ENCODE measurements at regions not wholly inside any gene's neighbourhood (a gene's known extent, or its start where the extent isn't known, plus 50 kb on each side); places are given as distances from the start of the nearest gene placed in this dataset.

DNA sequence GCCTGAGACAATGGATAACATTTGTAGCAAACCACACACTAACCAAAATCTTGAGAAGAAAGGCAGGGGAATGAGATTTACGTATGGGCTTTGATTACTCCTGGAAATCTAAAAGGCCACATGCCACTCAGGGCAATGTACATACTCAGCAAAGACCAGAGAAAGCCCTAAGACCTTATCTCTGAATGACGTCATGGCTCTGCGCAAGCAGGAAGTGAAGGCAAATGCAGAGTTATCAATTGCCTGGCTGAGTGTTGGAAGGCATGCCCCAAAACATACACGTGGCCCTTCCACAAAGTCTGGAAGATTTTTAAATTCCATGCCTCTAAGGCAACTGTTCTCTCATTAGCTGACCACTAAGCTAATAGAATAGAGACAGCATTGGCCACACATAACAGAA, 90.9 kb upstream of the NRBF2 start:
- no peak for TF ChIP-seq POLR2A (IDR thresholded peaks at IDR 0.05; ENCODE audit: low read depth, low read length)
- TF ChIP-seq POLR2AphosphoS5 (IDR thresholded peaks at IDR 0.05; ENCODE audit: low read depth, low read length): no peak
- TF ChIP-seq SPI1 (IDR thresholded peaks at IDR 0.05; ENCODE audit: low read depth, low read length): no peak
- no peak for TF ChIP-seq TAF1 (IDR thresholded peaks at IDR 0.05; ENCODE audit: low read depth, low read length)
- no peak for TF ChIP-seq PAX5 (IDR thresholded peaks at IDR 0.05; ENCODE audit: insufficient read depth, low read length, severe bottlenecking)
- TF ChIP-seq POU2F2 (IDR thresholded peaks at IDR 0.05; ENCODE audit: low read depth, low read length): no peak
